Esophagus squamous epithelium (tissue), 4 donors: ENCODE measurements at regions not wholly inside any gene's neighbourhood (a gene's known extent, or its start where the extent isn't known, plus 50 kb on each side); places are given as distances from the start of the nearest gene placed in this dataset.

Experiments
- CTCF ChIP-seq, 6 experiments: fragments of 450-650 bp in 4 of 6; fragments of 200-600 bp in 2 of 6; sonication (generic) in 2 of 6; IDR thresholded peaks; one replicate each; pipeline ENCODE4 v1.5.1; 2016 to 2019; ENCODE audit warnings: antibody characterized with exemption in 6 of 6, mild to moderate bottlenecking in 4 of 6, moderate library complexity in 4 of 6
- POLR2A ChIP-seq, 4 donors: fragments of 450-650 bp; IDR thresholded peaks; one replicate each; pipeline ENCODE4 v1.6.1; 2017; ENCODE audit warnings: antibody characterized with exemption in 4 of 4, mild to moderate bottlenecking in 4 of 4, moderate library complexity in 3 of 4

- TF ChIP-seq POLR2A (IDR thresholded peaks at IDR 0.05) (no peak), CTCF (IDR thresholded peaks at IDR 0.05) (no peak)
Observed at GRCh38 chr1:191222206-191222605, 744.5 kb upstream of the BRINP3 start.
